Activated naive CD4-positive, alpha-beta T cell treated with anti-CD3 and anti-CD28 coated beads, Interleukin-2, amount 50 U/mL, for 72 hours (primary cell): ENCODE measurements at regions not wholly inside any gene's neighbourhood (a gene's known extent, or its start where the extent isn't known, plus 50 kb on each side); places are given as distances from the start of the nearest gene placed in this dataset.
"Not testable (repeated sequence)": the region's sequence is repeated elsewhere in the genome, so short reads cannot be mapped to it uniquely, and the experiment has no call there.

ENCODE experiments used
- ATAC-seq, 2 donors: fragments of 150-1000 bp; cut with Tn5 transposase; 2 replicates each; pipeline ENCODE4 v1.10.0; 2021; ENCODE audit warnings: mild to moderate bottlenecking in 2 of 2, moderate library complexity in 2 of 2
- DNase-seq, 2 donors: peaks; one replicate each; pipeline ENCODE4 v3.0.0; 2021 to 2022; ENCODE audit warnings: low spot score in 2 of 2
- H3K27ac Mint-ChIP-seq, 2 donors: one replicate each; pipeline ENCODE4 v1.8.0; 2022; ENCODE audit warnings: mild to moderate bottlenecking in 2 of 2, mixed read lengths in 2 of 2
- H3K36me3 Mint-ChIP-seq, 2 donors: one replicate each; pipeline ENCODE4 v1.8.0; 2022; ENCODE audit warnings: mixed read lengths in 2 of 2
- H3K9me3 Mint-ChIP-seq, 2 donors: one replicate each; pipeline ENCODE4 v1.8.0; 2022; ENCODE audit warnings: mixed read lengths in 2 of 2

DNA sequence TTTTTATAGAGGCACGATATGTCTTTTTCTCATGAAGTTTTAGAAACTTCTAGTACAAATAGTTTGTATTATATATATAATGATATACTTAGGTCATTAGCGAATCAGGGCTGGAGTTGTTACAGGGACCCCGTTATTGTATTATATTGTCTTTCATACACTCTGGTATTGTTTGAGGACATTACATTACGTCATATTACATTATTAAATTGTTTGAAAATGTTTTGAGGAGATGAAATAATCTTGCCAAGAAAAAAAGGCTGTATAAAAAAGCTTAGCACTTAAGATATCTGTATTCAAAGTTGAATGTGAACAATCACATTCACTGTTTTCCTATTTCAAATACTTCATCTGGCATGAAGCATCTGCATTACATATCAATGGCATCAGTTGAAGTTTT, 239.6 kb upstream of the ASCC3 start:
- ATAC-seq (no peak), DNase-seq (no peak)
- Mint-ChIP-seq H3K27ac (no peak overlapping the region), H3K9me3 (no peaks in the 10 kb centered on the region), H3K36me3 (no peaks in the 10 kb centered on the region)

GRCh38 chr6:101125380-101125971, 244.3 kb upstream of the ASCC3 start:
- DNase-seq = no peak
- no peak for ATAC-seq
- Mint-ChIP-seq H3K9me3 (no peaks in the 10 kb centered on the region), H3K27ac (no peak overlapping the region), H3K36me3 (no peaks in the 10 kb centered on the region)

- Mint-ChIP-seq H3K36me3 (no peaks in the 10 kb centered on the region), H3K9me3 (no peaks in the 10 kb centered on the region), H3K27ac (no peak overlapping the region)
- no peak for DNase-seq
- ATAC-seq = no peak
Measured at GRCh38 chr6:101126501-101126900, 245.4 kb upstream of the ASCC3 start.

DNA sequence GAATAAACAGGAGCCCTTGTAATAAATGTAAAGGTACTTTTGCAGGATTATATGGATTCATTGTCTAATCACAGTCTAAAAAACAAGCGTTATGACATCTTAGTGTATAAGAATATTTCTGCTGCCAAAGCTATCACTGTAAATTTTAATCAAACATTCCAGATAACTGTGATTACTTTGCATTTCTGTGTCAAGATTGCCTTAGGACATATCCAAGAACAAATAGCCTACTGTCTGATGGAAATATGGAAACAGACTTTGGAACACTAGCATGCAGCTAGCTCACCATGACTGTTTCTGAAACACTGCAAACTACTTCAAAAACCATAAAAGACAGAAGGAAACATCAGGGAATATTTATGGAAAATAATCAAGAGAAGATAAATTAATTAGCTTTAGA, 248.7 kb upstream of the ASCC3 start:
- no peaks in the 10 kb centered on the region for H3K36me3 Mint-ChIP-seq
- ATAC-seq (no peak), DNase-seq (no peak)
- no peaks in the 10 kb centered on the region for H3K9me3 Mint-ChIP-seq
- no peak overlapping the region for H3K27ac Mint-ChIP-seq

DNA sequence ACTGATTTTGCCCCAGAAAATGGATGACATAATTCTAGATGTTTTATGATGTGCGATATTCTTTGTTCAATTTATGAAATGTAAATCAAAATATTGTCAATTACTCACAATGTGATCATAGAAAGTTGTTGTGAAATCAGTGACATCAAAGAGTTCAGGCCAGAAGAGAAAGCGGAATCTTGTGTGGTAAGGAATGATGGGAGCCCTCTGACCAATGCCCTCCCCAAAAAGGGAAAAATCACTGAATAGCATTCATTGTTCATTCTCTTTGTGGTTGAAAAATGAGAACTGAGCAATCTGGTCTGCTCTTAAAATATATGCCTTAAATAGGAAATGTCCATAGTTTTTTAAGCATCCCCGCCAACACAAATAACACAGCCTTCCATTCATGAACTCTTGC, 247.1 kb upstream of the GRIK2 start:
- ATAC-seq (no peak), DNase-seq (no peak)
- H3K9me3 Mint-ChIP-seq = no peaks in the 10 kb centered on the region
- no peak overlapping the region for H3K27ac Mint-ChIP-seq
- no peaks in the 10 kb centered on the region for H3K36me3 Mint-ChIP-seq

- no peak for ATAC-seq
- no peak for DNase-seq
- H3K27ac Mint-ChIP-seq = no peak overlapping the region
- H3K36me3 Mint-ChIP-seq = no peaks in the 10 kb centered on the region
- H3K9me3 Mint-ChIP-seq = no peaks in the 10 kb centered on the region
Measured at GRCh38 chr6:101150226-101150625, 243.3 kb upstream of the GRIK2 start.

DNA sequence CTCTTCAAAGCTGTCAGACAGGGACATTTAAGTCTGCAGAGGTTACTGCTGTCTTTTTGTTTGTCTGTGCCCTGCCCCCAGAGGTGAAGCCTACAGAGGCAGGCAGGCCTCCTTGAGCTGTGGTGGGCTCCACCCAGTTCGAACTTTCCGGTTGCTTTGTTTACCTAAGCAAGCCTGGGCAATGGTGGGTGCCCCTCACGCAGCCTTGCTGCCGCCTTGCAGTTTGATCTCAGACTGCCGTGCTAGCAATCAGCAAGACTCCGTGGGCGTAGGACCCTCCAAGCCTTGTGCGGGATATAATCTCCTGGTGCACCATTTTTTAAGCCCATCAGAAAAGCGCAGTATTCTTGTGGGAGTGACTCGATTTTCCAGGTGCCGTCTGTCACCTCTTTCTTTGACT, 235.9 kb upstream of the GRIK2 start:
- peaks cover 3 to 10% of the 10 kb centered on the region in 2 donors for H3K9me3 Mint-ChIP-seq
- H3K36me3 Mint-ChIP-seq, DNase-seq, H3K27ac Mint-ChIP-seq, ATAC-seq: not testable (repeated sequence)

DNA sequence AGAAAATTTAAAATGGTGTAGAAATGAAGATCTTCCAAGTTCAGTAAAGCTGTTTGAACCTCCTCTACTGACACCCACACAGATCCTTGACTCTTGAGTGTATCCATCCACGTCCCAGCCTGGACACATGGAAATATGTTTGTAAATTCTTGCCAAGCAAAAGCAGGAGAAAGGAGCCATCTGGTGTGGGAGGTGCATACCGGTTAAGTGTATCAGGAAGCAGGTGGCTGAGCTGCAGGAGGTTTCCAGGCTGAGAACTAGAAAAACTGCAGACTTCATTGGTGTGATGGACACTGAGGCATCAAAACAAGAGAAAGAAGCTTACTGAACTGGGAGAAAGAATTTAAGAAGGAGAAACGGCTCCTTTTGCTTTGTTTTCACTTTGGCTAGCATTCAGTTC, 229.9 kb upstream of the GRIK2 start:
- ATAC-seq = no peak
- peaks cover 4 to 14% of the 10 kb centered on the region in 2 donors for H3K9me3 Mint-ChIP-seq
- no peaks in the 10 kb centered on the region for H3K36me3 Mint-ChIP-seq
- DNase-seq = no peak
- H3K27ac Mint-ChIP-seq = no peak overlapping the region

DNA sequence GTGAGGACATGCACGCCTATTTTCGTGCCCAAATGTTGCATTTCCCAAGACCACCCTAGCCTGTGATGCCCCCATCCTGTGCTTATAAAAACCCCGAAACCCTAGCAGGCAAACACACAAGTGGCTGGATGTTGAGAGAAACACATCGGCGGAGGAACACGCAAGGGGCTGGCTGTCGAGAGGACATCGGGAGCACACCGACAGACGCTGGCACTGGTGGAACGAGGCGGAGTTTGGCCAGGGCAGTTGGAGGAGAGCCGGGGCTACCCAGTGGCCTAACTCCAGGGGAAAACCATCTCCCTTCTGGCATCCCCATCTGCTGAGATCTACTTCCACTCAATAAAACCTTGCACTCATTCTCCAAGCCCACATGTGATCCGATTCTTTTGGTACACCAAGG, 225.9 kb upstream of the GRIK2 start:
- Mint-ChIP-seq H3K9me3 (peaks cover 21 to 27% of the 10 kb centered on the region in 2 donors), H3K27ac (no peak overlapping the region), H3K36me3 (peaks cover 0 to 7% of the 10 kb centered on the region in 2 donors)
- no peak for DNase-seq
- no peak for ATAC-seq

GRCh38 chr6:101171049-101171448, 222.5 kb upstream of the GRIK2 start:
- not testable (repeated sequence) for ATAC-seq, DNase-seq, H3K36me3 Mint-ChIP-seq, H3K27ac Mint-ChIP-seq
- H3K9me3 Mint-ChIP-seq = peaks cover 18 to 21% of the 10 kb centered on the region in 2 donors

GRCh38 chr6:101178748-101179147, 214.8 kb upstream of the GRIK2 start:
- no peak for DNase-seq
- no peak overlapping the region for H3K27ac Mint-ChIP-seq
- H3K36me3 Mint-ChIP-seq = no peaks in the 10 kb centered on the region
- H3K9me3 Mint-ChIP-seq = peaks cover 0 to 3% of the 10 kb centered on the region in 2 donors
- ATAC-seq = no peak

- no peaks in the 10 kb centered on the region for H3K36me3 Mint-ChIP-seq
- H3K9me3 Mint-ChIP-seq = peaks cover 0 to 6% of the 10 kb centered on the region in 2 donors
- ATAC-seq (no peak), DNase-seq (no peak)
- no peak overlapping the region for H3K27ac Mint-ChIP-seq
Measured at GRCh38 chr6:101181006-101181405, 212.5 kb upstream of the GRIK2 start.

GRCh38 chr6:101188285-101188798, 205.2 kb upstream of the GRIK2 start:
- H3K27ac Mint-ChIP-seq, ATAC-seq, H3K36me3 Mint-ChIP-seq, DNase-seq: not testable (repeated sequence)
- H3K9me3 Mint-ChIP-seq = peaks cover 3 to 13% of the 10 kb centered on the region in 2 donors

GRCh38 chr6:101195588-101195987, 197.9 kb upstream of the GRIK2 start:
- DNase-seq = no peak
- ATAC-seq = no peak
- no peak overlapping the region for H3K27ac Mint-ChIP-seq
- no peaks in the 10 kb centered on the region for H3K36me3 Mint-ChIP-seq
- H3K9me3 Mint-ChIP-seq = peaks cover 0 to 5% of the 10 kb centered on the region in 2 donors

DNA sequence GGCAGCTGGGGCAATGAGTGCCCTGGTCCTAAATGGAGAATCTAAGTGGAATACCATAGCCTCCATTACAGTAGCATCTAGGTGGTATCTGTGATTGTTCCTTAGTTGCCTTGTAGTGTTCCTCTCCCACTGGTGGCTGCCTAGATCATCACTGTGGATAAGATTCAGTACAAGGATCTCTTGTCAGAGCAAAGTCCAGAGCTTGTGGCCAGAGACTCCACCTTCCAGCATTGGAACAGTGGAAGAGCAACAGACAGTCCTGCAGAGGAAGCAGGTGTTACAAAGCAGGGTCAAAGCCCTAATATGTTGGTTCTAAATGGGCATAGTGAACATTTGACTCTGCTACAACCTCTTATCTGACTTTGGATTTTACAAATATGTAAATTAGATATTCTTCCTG, 194.1 kb upstream of the GRIK2 start:
- DNase-seq = no peak
- no peak overlapping the region for H3K27ac Mint-ChIP-seq
- no peak for ATAC-seq
- H3K9me3 Mint-ChIP-seq = peaks cover 0 to 5% of the 10 kb centered on the region in 2 donors
- H3K36me3 Mint-ChIP-seq = no peaks in the 10 kb centered on the region

- DNase-seq (no peak), ATAC-seq (no peak)
- H3K9me3 Mint-ChIP-seq = no peaks in the 10 kb centered on the region
- H3K27ac Mint-ChIP-seq = no peak overlapping the region
- H3K36me3 Mint-ChIP-seq = no peaks in the 10 kb centered on the region
Measured at GRCh38 chr6:101202867-101203374, 190.6 kb upstream of the GRIK2 start.

DNA sequence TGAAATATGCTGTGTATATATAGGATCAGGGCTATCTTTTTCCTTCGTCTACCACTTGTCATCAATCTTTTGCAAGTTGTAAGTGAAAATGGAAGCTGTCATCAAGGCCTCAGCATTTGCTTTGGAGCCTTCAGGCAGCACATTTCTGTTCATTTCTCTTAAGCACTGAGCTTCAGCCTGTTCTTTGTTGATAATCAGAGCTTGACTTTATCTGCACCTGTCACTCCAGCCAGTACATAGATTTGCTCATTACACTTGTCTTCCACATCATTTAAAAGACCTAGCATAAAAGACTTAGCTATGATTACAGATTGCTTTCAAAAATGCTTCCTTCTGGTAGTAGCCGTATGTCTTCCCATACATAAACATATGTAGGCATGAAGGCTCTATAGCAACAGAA, 189.8 kb upstream of the GRIK2 start:
- no peaks in the 10 kb centered on the region for H3K9me3 Mint-ChIP-seq
- no peaks in the 10 kb centered on the region for H3K36me3 Mint-ChIP-seq
- no peak for ATAC-seq
- no peak overlapping the region for H3K27ac Mint-ChIP-seq
- no peak for DNase-seq

GRCh38 chr6:101208152-101208551, 185.4 kb upstream of the GRIK2 start:
- H3K9me3 Mint-ChIP-seq = no peaks in the 10 kb centered on the region
- no peak for ATAC-seq
- no peak for DNase-seq
- H3K36me3 Mint-ChIP-seq = no peaks in the 10 kb centered on the region
- no peak overlapping the region for H3K27ac Mint-ChIP-seq
